NCI-H1105 (cell line): ENCODE measurements at regions not wholly inside any gene's neighbourhood (a gene's known extent, or its start where the extent isn't known, plus 50 kb on each side); places are given as distances from the start of the nearest gene placed in this dataset.
"Not testable (repeated sequence)": the region's sequence is repeated elsewhere in the genome, so short reads cannot be mapped to it uniquely, and the experiment has no call there.

Experiments used
- DNase-seq: peaks from one replicate; lab custom pipeline; 2025; lab: John Stamatoyannopoulos, UW

- no peak for DNase-seq
Measured at GRCh38 chr17:14427900-14428647, 127.2 kb downstream of the HS3ST3B1 start.

DNA sequence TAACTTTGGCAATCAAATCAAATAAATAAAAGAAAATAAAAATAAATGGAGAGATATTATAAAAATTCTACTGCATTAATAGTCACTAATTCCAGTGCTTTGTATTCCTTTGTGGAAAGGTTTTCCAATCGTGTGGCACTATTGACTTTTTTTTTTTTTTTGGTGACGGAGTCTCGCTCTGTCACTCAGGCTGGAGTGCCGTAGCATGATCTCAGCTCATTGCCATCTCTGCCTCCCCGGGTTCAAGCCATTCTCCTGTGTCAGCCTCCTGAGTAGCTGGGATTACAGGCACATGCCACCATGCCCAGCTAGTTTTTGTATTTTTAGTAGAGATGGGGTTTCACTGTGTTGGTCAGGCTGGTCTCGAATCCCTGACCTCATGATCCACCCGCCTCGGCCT lies 122.3 kb downstream of the HS3ST3B1 start:
- not testable (repeated sequence) for DNase-seq

DNA sequence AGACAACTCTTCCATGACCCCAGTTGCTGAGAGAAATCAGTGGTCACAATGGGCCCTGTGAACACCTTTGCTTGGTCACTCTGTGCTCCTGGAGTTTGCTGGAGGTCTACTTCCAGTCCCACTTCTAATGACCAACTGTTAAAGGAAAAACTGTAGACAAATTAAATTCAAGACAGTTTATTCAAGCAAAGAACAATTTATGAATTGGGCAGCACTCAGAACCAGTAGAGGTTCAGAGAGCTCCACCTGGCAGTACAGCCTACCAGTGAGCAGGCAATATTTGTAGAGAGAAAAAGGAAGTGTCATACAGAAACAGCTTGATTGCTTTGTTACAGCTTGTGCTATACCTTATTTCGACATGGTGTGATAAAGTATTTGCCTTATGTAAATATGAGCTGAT lies 116.5 kb downstream of the HS3ST3B1 start:
- DNase-seq, result no peak

DNA sequence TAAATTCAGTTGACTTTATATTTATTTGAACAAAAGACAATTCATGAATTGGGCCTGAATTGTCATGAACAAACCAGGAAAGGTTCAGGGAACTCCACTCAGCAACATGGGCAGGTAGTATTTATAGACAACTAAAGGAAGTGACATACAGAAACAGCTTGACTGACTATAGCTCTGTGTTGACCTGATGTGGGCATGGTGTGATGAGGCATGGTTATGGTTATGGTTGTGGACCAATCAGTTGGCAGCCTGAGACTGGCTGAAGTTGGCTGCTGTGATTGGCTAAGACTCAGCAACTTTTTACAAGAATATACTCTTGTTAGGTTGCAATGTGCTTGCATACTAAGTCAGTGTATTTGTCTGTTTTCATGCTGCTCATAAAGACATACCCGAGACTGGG lies 108.4 kb downstream of the HS3ST3B1 start:
- DNase-seq, result no peak

DNA sequence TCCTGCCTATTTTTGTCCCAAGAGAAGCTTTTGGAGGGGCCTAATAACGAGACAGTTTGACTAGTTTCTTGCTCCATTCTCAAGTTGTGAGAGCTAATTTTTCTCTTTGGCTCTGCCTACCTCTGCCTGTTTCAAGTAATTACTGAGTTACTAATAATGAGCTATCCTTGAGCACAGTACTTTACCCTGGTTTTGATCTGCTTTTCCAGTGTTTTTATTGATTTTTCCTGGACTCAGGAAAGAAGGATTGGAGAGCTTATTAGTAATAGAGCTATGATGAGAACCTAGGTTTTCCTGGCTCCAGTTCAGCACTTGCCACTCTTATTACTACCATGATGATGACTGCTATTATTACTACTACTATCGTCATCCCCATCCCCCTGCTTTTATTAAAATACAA lies 106.7 kb downstream of the HS3ST3B1 start:
- DNase-seq, result no peak

DNA sequence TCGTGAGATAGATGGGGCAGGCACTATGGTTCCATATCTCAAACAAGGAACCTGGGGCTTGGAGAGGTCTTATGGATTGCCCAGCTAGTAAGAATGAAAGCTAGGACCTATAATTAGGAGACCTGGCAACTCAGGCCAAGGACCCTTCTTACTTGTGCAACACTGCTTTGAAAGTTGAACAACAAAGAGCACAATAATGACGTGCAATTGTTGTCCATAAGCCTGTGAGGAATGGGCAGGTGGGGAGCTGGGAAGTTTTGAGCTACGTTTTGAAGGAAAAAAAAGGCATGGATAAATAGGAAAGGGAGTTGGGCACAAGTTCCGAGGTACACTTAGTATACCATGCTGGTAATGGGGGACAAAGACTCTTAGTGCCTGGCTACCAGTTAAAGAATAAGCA lies 104.3 kb downstream of the HS3ST3B1 start:
- DNase-seq, result no peak
